HL-60 (cell line): ENCODE measurements at regions not wholly inside any gene's neighbourhood (a gene's known extent, or its start where the extent isn't known, plus 50 kb on each side); places are given as distances from the start of the nearest gene placed in this dataset.

Experiments used
- POLR2AphosphoS5 ChIP-seq: IDR thresholded peaks from 2 replicates; pipeline ENCODE4 v1.6.1; 2012; ENCODE audit warnings: low read depth
- TF ChIP-seq, protein P1 (sequence below): IDR thresholded peaks from one replicate; pipeline ENCODE4 v1.5.1; 2011; ENCODE audit warnings: low read length, control low read depth, inconsistent platforms; ENCODE audit not compliant: insufficient read depth

- TF ChIP-seq, protein P1, sequence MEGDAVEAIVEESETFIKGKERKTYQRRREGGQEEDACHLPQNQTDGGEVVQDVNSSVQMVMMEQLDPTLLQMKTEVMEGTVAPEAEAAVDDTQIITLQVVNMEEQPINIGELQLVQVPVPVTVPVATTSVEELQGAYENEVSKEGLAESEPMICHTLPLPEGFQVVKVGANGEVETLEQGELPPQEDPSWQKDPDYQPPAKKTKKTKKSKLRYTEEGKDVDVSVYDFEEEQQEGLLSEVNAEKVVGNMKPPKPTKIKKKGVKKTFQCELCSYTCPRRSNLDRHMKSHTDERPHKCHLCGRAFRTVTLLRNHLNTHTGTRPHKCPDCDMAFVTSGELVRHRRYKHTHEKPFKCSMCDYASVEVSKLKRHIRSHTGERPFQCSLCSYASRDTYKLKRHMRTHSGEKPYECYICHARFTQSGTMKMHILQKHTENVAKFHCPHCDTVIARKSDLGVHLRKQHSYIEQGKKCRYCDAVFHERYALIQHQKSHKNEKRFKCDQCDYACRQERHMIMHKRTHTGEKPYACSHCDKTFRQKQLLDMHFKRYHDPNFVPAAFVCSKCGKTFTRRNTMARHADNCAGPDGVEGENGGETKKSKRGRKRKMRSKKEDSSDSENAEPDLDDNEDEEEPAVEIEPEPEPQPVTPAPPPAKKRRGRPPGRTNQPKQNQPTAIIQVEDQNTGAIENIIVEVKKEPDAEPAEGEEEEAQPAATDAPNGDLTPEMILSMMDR = no peak
- no peak for TF ChIP-seq POLR2AphosphoS5
Observed at GRCh38 chr6:141174932-141175331, 957.8 kb upstream of the GJE1 start.
